ENCODE measurements at regions not wholly inside any gene's neighbourhood (a gene's known extent, or its start where the extent isn't known, plus 50 kb on each side); places are given as distances from the start of the nearest gene placed in this dataset.

- TF ChIP-seq EZH2 (IDR thresholded peaks at IDR 0.05; ENCODE audit: insufficient read depth, low read length) (no peak), CTCF (IDR thresholded peaks at IDR 0.05; ENCODE audit: insufficient read depth, low read depth, low read length) (no peak)
These were observed 171.1 kb upstream of the LYZL1 start for GRCh38 chr10:29117781-29118180.
